SH-SY5Y (cell line): ENCODE measurements at regions not wholly inside any gene's neighbourhood (a gene's known extent, or its start where the extent isn't known, plus 50 kb on each side); places are given as distances from the start of the nearest gene placed in this dataset.

Source experiments
- GATA2 ChIP-seq: IDR thresholded peaks from 2 replicates; pipeline ENCODE4 v1.6.1; 2011; ENCODE audit warnings: mild to moderate bottlenecking, low read depth, low read length
- GATA3 ChIP-seq: IDR thresholded peaks from 2 replicates; pipeline ENCODE4 v1.6.1; 2011; ENCODE audit warnings: low read depth, mild to moderate bottlenecking, low read length, moderate library complexity

DNA sequence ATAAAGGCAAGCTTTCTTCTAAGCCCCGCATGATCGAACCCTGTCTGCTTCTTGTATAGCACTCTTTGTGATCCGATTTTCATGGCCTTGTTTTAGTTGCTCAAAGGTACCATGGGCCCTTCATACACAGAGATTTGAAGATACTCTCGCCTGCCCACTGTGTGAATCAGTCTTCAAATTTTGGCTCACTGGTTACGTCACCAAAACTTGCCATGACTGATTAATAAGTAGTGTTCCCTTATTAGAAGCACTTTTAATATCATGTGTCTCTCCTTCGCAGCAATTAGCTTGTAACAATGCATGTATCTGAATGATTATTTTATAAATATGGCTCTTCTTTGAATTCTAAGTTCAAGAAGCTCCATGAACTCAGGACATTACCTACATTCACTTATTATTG lies 880.5 kb downstream of the STPG2 start:
- TF ChIP-seq GATA2 (no peak), GATA3 (no peak)
